Upper lobe of left lung (tissue), 4 donors: ENCODE measurements at regions not wholly inside any gene's neighbourhood (a gene's known extent, or its start where the extent isn't known, plus 50 kb on each side); places are given as distances from the start of the nearest gene placed in this dataset.

ENCODE experiments used
- EP300 ChIP-seq, 4 donors: sonication (generic); formaldehyde crosslinking; IDR thresholded peaks; one replicate each; pipeline ENCODE4 v1.5.1; 2017; ENCODE audit warnings: antibody characterized with exemption in 4 of 4, control low read depth in 2 of 4
- POLR2A ChIP-seq, 4 donors: fragments of 450-650 bp; IDR thresholded peaks; one replicate each; pipeline ENCODE4 v1.5.1; 2016 to 2017; ENCODE audit warnings: antibody characterized with exemption in 4 of 4, mild to moderate bottlenecking in 2 of 4
- TF ChIP-seq, protein P1 (sequence below), 6 experiments: fragments of 450-650 bp in 4 of 6; fragments of 200-600 bp in 2 of 6; sonication (generic) in 2 of 6; IDR thresholded peaks; one replicate each; pipeline ENCODE4 v1.5.1; 2016 to 2019; ENCODE audit warnings: antibody characterized with exemption in 6 of 6

DNA sequence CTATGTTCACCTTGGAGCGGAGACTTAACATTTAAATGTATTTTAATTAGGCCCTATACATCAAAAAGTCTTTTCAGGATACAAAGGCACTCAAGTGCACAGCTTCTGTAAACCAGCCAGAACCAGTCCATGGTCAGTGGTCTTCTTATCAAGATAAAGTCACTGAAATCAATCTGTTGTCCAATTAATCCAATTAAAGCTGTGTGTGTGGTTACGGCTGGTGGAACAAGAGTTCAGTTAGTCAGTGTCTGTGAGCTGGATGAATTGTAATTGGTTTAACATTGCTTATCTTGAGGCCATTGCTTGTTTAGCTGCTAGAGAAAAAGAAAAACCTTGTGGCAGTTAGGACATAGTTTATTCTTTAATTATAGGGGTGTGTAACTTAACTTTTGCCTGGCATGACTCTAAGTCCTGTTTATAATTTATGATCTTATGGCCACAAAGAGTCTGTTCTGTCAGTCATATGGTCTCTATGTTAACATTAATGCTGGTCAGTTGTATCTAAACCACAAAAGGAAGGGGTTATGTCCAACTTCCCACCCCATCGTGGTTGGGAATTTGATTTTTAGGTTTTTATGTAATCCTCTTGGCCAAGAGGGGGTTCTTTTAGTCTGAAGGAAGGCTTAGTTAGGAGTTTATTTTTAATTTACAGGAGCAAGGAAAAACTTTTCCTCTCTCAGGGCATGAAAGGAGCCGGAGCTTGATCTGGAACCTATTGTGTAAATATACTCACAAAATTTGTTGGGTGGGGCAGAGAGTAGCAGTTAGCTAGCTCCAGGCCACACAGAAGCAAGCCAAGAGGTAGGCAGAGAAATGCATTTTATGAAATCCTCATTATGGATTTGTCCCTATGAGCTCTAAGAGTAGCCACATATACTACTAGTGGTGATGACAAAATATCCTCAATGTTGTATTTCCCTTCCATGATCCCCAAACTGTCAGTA, 665.7 kb upstream of the ACTRT1 start:
- TF ChIP-seq, protein P1, sequence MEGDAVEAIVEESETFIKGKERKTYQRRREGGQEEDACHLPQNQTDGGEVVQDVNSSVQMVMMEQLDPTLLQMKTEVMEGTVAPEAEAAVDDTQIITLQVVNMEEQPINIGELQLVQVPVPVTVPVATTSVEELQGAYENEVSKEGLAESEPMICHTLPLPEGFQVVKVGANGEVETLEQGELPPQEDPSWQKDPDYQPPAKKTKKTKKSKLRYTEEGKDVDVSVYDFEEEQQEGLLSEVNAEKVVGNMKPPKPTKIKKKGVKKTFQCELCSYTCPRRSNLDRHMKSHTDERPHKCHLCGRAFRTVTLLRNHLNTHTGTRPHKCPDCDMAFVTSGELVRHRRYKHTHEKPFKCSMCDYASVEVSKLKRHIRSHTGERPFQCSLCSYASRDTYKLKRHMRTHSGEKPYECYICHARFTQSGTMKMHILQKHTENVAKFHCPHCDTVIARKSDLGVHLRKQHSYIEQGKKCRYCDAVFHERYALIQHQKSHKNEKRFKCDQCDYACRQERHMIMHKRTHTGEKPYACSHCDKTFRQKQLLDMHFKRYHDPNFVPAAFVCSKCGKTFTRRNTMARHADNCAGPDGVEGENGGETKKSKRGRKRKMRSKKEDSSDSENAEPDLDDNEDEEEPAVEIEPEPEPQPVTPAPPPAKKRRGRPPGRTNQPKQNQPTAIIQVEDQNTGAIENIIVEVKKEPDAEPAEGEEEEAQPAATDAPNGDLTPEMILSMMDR (IDR thresholded peaks at IDR 0.05): no peak
- TF ChIP-seq EP300 (IDR thresholded peaks at IDR 0.05) (no peak), POLR2A (IDR thresholded peaks at IDR 0.05) (no peak)
